ENCODE measurements at regions not wholly inside any gene's neighbourhood (a gene's known extent, or its start where the extent isn't known, plus 50 kb on each side); places are given as distances from the start of the nearest gene placed in this dataset.

DNA sequence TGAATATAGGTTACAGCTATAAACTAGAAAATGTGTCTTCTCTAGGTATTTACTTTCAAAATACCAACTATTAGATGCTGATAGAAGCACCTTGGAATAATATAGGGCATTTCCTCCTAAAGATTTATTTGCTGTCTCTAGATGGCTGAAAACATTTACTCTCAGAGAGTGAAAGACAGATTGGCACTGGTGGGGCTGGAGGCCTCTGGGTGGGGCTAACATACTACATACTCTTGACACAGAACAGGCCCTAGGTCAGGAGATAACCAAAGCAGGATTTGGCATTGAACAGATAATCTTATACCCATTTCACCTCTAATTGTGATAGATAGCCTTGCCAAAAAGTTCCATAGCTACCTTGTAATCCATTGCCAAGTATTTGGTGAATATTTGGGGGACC is 253.3 kb upstream of the TBC1D5 start:
- H3K27me3 Mint-ChIP-seq (ENCODE audit: low read depth), result no peaks in the 10 kb centered on the region
- H3K9me3 Mint-ChIP-seq, result no peaks in the 10 kb centered on the region
- H3K4me1 Mint-ChIP-seq, result peaks cover 0 to 6% of the 10 kb centered on the region in 2 experiments; a peak in 3 of 4 replicates
- H3K4me1 ChIP-seq (ENCODE audit: insufficient read depth, low read length), result no peaks in the 10 kb centered on the region
- H2AK5ac ChIP-seq (ENCODE audit: insufficient read length, low read length), result no peak overlapping the region
- H4K8ac ChIP-seq (replicated peaks; ENCODE audit: insufficient read length, low read depth, low read length), result no peak overlapping the region
- no peak overlapping the region for H4K5ac ChIP-seq (ENCODE audit: insufficient read length, low read depth, low read length)
- no peak overlapping the region for H2AFZ ChIP-seq (ENCODE audit: low read length)
- no peak overlapping the region for H2BK15ac ChIP-seq (ENCODE audit: low read depth, low read length)
- no peak overlapping the region for H3K14ac ChIP-seq (ENCODE audit: insufficient read depth, low read length)
- H2BK5ac ChIP-seq (ENCODE audit: insufficient read length, low read length), result no peak overlapping the region
- H3K4ac ChIP-seq (ENCODE audit: low read depth, low read length), result no peak overlapping the region
- no peak overlapping the region for H4K91ac ChIP-seq (ENCODE audit: insufficient read length, low read depth, low read length)
- no peak overlapping the region for H3K18ac ChIP-seq (ENCODE audit: insufficient read length, low read depth, low read length)
- no peak overlapping the region for H2BK20ac ChIP-seq (ENCODE audit: low read depth, low read length, poor library complexity, severe bottlenecking)
- H3K4me3 Mint-ChIP-seq, result no peak overlapping the region
- H3K56ac ChIP-seq (ENCODE audit: insufficient read length, low read depth, low read length), result no peak overlapping the region
- no peaks in the 10 kb centered on the region for H3K27me3 ChIP-seq (ENCODE audit: insufficient read depth, low read length)
- no peak overlapping the region for H3K23ac ChIP-seq (ENCODE audit: insufficient read length, low read depth, low read length)
- TF ChIP-seq, protein P1, sequence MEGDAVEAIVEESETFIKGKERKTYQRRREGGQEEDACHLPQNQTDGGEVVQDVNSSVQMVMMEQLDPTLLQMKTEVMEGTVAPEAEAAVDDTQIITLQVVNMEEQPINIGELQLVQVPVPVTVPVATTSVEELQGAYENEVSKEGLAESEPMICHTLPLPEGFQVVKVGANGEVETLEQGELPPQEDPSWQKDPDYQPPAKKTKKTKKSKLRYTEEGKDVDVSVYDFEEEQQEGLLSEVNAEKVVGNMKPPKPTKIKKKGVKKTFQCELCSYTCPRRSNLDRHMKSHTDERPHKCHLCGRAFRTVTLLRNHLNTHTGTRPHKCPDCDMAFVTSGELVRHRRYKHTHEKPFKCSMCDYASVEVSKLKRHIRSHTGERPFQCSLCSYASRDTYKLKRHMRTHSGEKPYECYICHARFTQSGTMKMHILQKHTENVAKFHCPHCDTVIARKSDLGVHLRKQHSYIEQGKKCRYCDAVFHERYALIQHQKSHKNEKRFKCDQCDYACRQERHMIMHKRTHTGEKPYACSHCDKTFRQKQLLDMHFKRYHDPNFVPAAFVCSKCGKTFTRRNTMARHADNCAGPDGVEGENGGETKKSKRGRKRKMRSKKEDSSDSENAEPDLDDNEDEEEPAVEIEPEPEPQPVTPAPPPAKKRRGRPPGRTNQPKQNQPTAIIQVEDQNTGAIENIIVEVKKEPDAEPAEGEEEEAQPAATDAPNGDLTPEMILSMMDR (conservative IDR thresholded peaks at IDR 0.05), result no peak
- H3K27ac ChIP-seq (ENCODE audit: insufficient read length, low read depth, low read length), result no peak overlapping the region
- H2BK12ac ChIP-seq (ENCODE audit: insufficient read length, low read depth, low read length), result no peak overlapping the region
- no peaks in the 10 kb centered on the region for H3K79me2 ChIP-seq (ENCODE audit: insufficient read depth, low read length)
- H3K4me2 ChIP-seq (ENCODE audit: insufficient read depth, insufficient read length, low read length), result no peak overlapping the region
- H3K9me3 ChIP-seq (ENCODE audit: control insufficient read depth, low read depth, low read length), result no peaks in the 10 kb centered on the region
- H3T11ph ChIP-seq (ENCODE audit: low read length), result no peak overlapping the region
- DNase-seq, result no peak
- H3K27ac Mint-ChIP-seq, result no peak overlapping the region
- no peaks in the 10 kb centered on the region for H3K23me2 ChIP-seq (ENCODE audit: insufficient read length, low read depth, low read length, poor library complexity, severe bottlenecking)
- no peaks in the 10 kb centered on the region for H3K36me3 Mint-ChIP-seq (ENCODE audit: insufficient read depth in 1 of 3, low read depth in 3 of 3)
- H3K79me1 ChIP-seq (ENCODE audit: insufficient read depth, low read depth, low read length, poor library complexity, severe bottlenecking), result no peaks in the 10 kb centered on the region
- H4K20me1 ChIP-seq (ENCODE audit: control insufficient read depth, insufficient read depth, insufficient read length), result no peaks in the 10 kb centered on the region
- H3K9ac ChIP-seq (ENCODE audit: extremely low read depth, insufficient read length, low read length), result no peak overlapping the region
- no peak overlapping the region for H2BK120ac ChIP-seq (ENCODE audit: low read depth, low read length, poor library complexity, severe bottlenecking)
